ENCODE measurements at regions not wholly inside any gene's neighbourhood (a gene's known extent, or its start where the extent isn't known, plus 50 kb on each side); places are given as distances from the start of the nearest gene placed in this dataset.

- no peaks in the 10 kb centered on the region for H3K27me3 ChIP-seq (ENCODE audit: control insufficient read depth, insufficient read depth, low read length)
- DNase-seq (ENCODE audit: low read depth) = no peak
- TF ChIP-seq CTCF (IDR thresholded peaks at IDR 0.05; ENCODE audit: insufficient read depth, low read length, poor library complexity, severe bottlenecking) = no peak
These were observed 128.0 kb downstream of the TENT5A start for GRCh38 chr6:81624453-81624852.

GRCh38 chr6:81623106-81623759 is 129.2 kb downstream of the TENT5A start:
- H3K36me3 ChIP-seq (ENCODE audit: control insufficient read depth, insufficient read depth, low read length) = no peaks in the 10 kb centered on the region
- no peak overlapping the region for H3K4me3 ChIP-seq (ENCODE audit: low read depth, low read length)
- H3K27me3 ChIP-seq (ENCODE audit: control insufficient read depth, insufficient read depth, low read length) = no peaks in the 10 kb centered on the region
- no peak for DNase-seq (ENCODE audit: low read depth)
- TF ChIP-seq CTCF (IDR thresholded peaks at IDR 0.05; ENCODE audit: insufficient read depth, low read length, poor library complexity, severe bottlenecking) = no peak

More at GRCh38 chr6:81624453-81624852, 128.0 kb downstream of the TENT5A start:
- no peaks in the 10 kb centered on the region for H3K36me3 ChIP-seq (ENCODE audit: control insufficient read depth, insufficient read depth, low read length)
- H3K4me3 ChIP-seq (ENCODE audit: low read depth, low read length) = no peak overlapping the region

DNA sequence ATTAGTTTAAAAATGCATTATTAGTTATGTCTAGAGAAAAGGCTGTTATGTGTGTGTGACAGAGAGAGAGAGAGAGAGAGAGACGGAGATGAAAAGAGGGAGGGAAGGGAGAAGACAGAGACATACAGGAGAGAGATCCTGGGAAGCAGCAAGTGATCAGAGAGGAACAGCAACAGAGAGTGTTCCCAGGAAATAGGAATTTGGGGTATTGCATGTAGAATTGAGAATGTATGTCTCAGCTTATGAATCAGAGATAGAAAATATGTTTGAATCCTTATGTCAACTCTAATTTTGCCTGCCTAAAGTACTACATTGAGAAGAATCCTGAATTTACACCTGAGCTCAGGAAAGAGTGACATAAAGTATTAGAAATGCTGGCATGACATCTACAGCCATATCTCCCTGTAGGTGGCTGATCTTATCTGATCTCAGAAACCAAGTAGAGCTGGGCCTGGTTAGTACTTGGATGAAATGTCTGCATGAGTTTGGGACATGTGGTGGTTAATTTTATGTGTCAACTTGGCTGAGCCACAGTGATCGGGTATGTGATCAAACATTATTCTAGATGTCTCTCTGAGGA is 130.6 kb downstream of the TENT5A start:
- Histone ChIP-seq H3K4me3 (ENCODE audit: low read depth, low read length) (no peak overlapping the region), H3K27me3 (ENCODE audit: control insufficient read depth, insufficient read depth, low read length) (no peaks in the 10 kb centered on the region), H3K36me3 (ENCODE audit: control insufficient read depth, insufficient read depth, low read length) (no peaks in the 10 kb centered on the region)
- DNase-seq (ENCODE audit: low read depth) = no peak
- no peak for TF ChIP-seq CTCF (IDR thresholded peaks at IDR 0.05; ENCODE audit: insufficient read depth, low read length, poor library complexity, severe bottlenecking)

- Histone ChIP-seq H3K27me3 (ENCODE audit: control insufficient read depth, insufficient read depth, low read length) (no peaks in the 10 kb centered on the region), H3K4me3 (ENCODE audit: low read depth, low read length) (no peak overlapping the region), H3K36me3 (ENCODE audit: control insufficient read depth, insufficient read depth, low read length) (no peaks in the 10 kb centered on the region)
- no peak for TF ChIP-seq CTCF (IDR thresholded peaks at IDR 0.05; ENCODE audit: insufficient read depth, low read length, poor library complexity, severe bottlenecking)
- no peak for DNase-seq (ENCODE audit: low read depth)
These were observed 138.2 kb downstream of the TENT5A start for GRCh38 chr6:81614292-81614691.

DNA sequence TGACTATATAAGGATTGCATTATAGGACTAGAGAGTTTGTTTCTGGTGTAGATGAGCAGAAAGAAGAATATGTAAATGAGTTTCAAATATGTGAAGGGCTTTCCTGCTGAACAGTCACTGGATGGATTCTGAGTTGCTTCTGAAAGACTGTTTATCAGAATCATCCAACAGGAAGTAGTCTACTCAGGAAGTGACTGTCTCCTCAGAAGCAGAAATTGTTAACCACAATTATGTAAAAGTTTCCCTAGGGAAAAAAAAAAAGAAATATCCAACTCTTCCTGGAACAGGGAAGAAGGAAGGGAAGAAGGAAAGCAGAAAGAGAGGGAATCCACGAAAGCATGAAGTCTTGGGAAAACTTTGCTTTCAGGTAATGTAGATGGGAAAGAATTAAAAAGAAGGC is 138.9 kb downstream of the TENT5A start:
- H3K27me3 ChIP-seq (ENCODE audit: control insufficient read depth, insufficient read depth, low read length) = no peaks in the 10 kb centered on the region
- H3K36me3 ChIP-seq (ENCODE audit: control insufficient read depth, insufficient read depth, low read length) = no peaks in the 10 kb centered on the region
- TF ChIP-seq CTCF (IDR thresholded peaks at IDR 0.05; ENCODE audit: insufficient read depth, low read length, poor library complexity, severe bottlenecking) = no peak
- H3K4me3 ChIP-seq (ENCODE audit: low read depth, low read length) = no peak overlapping the region
- DNase-seq (ENCODE audit: low read depth) = no peak

DNA sequence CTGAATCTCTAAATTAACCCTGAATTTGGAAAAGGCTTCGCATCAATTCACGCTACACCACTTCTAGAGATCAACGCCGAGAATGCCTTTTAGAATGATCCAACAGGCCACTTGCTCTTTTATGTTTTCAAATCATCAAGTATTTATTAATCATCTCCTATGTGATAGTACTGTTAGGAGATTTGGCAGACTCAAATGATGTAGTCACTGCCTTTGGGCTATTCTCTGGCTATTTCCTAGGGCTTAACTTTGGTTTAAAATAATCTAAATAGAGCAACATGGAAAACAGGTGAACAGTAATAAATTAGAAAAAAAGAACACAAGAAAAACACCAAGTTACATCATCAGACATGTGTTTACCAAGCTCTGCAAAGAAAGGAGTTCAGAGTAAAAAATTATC is 140.3 kb downstream of the TENT5A start:
- no peaks in the 10 kb centered on the region for H3K36me3 ChIP-seq (ENCODE audit: control insufficient read depth, insufficient read depth, low read length)
- H3K27me3 ChIP-seq (ENCODE audit: control insufficient read depth, insufficient read depth, low read length) = no peaks in the 10 kb centered on the region
- no peak for DNase-seq (ENCODE audit: low read depth)

More for the DNA sequence above, 140.3 kb downstream of the TENT5A start:
- no peak overlapping the region for H3K4me3 ChIP-seq (ENCODE audit: low read depth, low read length)
- no peak for TF ChIP-seq CTCF (IDR thresholded peaks at IDR 0.05; ENCODE audit: insufficient read depth, low read length, poor library complexity, severe bottlenecking)
